ENCODE measurements at regions not wholly inside any gene's neighbourhood (a gene's known extent, or its start where the extent isn't known, plus 50 kb on each side); places are given as distances from the start of the nearest gene placed in this dataset.

DNA sequence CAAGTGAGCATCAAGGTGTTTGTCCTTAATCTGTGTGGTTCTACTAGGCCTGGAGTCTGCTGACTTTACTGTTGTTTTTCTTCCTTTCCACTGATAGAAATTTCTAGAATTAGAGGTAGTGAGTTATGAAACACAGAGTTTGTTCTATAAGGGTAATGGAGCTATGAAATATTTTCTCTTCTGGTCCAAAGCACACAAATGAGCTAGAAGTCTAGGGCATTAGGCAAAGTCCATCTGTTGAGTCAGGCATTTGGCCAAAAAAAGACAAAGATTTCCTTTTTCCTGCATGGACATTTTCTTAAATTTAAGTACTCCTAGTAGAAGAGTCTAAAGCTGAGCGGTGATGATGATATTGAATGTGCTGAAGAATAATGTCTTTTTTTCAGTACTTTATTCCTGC lies 174.3 kb upstream of the STXBP5 start:
- TF ChIP-seq, protein P1, sequence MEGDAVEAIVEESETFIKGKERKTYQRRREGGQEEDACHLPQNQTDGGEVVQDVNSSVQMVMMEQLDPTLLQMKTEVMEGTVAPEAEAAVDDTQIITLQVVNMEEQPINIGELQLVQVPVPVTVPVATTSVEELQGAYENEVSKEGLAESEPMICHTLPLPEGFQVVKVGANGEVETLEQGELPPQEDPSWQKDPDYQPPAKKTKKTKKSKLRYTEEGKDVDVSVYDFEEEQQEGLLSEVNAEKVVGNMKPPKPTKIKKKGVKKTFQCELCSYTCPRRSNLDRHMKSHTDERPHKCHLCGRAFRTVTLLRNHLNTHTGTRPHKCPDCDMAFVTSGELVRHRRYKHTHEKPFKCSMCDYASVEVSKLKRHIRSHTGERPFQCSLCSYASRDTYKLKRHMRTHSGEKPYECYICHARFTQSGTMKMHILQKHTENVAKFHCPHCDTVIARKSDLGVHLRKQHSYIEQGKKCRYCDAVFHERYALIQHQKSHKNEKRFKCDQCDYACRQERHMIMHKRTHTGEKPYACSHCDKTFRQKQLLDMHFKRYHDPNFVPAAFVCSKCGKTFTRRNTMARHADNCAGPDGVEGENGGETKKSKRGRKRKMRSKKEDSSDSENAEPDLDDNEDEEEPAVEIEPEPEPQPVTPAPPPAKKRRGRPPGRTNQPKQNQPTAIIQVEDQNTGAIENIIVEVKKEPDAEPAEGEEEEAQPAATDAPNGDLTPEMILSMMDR (conservative IDR thresholded peaks at IDR 0.05 in 1 of 2, IDR thresholded peaks at IDR 0.05 in 1 of 2; ENCODE audit: low read depth in 1 of 2, low read length in 2 of 2): no peak
- no peak for TF ChIP-seq EZH2 (IDR thresholded peaks at IDR 0.05; ENCODE audit: low read length, missing control alignments)
